HK-2 (cell line): ENCODE measurements at regions not wholly inside any gene's neighbourhood (a gene's known extent, or its start where the extent isn't known, plus 50 kb on each side); places are given as distances from the start of the nearest gene placed in this dataset.

Source experiments
- DNase-seq: peaks from one replicate; pipeline ENCODE4 v3.0.0-alpha.2; 2018; ENCODE audit not compliant: unreplicated experiment

DNA sequence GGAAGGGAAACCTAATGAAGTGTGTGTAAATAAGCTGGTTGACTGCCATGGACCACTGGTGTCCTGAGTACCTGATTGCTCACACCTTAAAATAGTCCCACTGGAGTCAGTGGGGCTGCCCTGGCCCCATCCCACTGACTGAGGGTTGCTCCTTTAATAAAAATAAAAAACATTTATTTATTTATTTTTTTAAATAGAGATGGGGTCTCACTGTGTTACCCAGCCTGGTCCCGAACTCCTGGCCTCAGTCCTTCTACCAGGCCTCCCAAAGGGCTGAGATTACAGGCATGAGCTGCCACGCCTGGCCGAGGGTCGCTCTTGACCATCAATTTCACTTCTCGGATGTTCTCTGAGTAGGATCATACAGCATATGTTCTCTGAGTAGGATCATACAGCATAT lies 394.2 kb upstream of the IRX2 start:
- DNase-seq: no peak

- DNase-seq: no peak
Measured at GRCh38 chr5:3143382-3143781, 391.9 kb upstream of the IRX2 start.

DNA sequence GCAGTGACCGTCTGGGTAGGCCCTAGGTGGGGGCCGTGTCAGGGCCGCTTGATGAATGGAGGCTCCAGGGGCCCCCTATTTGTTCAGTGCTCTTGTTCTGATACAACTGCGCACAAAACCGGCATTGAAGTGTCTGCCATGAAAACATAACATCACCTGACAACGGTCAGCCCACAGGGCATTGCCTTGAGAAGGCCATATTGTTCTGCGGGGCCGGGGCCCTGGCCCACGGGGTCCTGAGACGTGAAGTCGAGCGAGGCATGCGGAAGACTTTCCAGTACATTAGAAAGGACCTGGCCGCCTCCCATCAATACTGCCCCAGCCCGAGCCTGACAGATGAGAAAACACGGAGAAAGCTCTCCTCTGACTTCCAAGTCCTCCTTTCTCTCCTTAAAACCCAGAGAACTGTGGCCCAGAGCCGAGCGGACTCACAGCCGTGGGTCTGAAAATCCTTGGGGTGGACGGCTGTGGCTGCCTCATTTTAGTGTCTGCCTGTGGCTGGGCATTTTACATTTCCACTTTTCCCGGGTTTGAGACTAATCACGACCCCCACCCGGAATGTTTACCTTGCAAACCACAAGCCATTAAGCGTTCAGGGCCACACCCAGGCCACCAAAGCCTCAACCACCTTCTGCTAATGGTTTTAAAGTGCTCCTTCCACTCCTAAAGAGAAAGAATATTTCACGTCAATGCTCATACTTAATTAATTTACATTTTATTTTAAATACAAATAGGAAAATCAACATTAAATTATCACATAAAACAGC lies 391.0 kb upstream of the IRX2 start:
- DNase-seq: no peak

DNA sequence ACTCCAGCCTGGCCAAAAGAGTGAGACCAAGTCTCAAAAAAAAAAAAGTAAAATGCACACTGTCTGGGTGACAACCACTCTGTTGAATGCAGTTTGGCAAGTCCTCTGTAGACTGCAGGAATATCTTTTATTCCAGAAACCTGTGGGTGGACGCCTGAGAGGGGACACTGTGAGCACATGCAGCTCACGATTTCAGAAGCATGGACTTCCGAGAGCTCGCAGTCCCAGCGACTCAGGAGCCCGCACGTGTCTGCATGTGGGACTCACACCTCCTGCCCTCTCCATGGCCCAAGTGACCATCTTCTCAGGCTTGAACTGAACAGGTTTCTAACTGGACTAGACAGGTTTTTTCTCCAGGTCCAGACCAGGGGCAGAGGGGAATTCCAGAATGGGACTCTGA lies 388.6 kb upstream of the IRX2 start:
- DNase-seq: no peak

DNA sequence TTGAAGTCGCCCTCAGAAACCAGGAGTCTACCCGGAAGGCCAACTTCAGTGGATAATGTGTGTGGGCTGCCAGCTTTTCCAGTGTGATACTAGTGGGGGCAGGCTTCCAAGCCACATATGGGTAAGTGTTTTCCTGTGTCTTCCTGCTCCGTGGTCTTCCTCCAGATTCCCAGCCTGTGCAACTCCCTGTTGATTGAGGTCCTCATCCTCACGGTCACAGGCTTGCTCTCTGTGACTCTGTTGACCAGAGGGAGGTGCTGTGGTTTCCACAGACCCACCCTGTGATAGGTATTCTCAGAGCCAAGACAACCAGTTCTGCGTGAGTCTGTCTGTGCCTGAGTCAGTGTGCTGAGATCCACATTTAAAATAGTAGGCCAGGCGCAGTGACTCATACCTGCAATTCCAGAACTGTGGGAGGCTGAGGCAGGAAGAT lies 388.0 kb upstream of the IRX2 start:
- DNase-seq: no peak

DNA sequence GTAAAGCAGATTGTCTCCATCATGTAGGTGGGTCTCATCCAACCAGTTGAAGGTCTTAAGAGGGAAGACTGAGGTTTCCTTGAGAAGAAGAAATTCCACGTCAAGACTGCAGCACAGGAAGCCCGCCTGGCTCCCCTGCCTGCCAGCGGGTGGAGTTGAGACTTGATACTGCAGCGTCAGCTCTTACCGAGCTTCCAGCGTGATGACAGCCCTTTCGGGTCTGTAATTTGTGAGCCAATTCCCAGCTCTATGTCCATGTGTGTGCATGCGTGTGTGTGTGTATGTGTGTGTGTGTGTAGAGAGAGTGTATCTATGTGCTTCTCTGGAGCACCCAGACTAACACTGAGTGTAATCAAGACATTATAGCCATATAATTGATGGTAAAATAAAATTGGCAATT lies 379.7 kb upstream of the IRX2 start:
- DNase-seq: no peak

DNA sequence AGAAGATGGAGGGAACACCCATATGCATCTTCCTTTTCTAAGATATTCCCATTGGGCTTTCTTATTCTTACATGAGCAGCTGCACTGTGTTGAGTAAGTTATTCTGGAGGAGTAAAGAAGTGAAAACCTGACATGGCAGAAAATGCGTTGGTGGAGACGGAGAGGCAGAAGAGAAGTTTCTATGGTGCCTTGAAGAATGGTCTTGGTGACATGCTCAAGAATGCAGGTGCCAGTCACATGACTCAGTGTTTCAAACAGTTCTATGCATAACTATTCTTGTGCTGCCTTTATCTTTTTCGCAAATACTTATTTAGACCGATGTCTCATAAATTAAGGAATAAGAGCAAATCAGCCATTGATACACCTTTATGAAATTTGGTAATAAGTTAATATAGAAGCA lies 377.8 kb upstream of the IRX2 start:
- no peak for DNase-seq

- no peak for DNase-seq
Measured at GRCh38 chr5:3127423-3127911, 376.0 kb upstream of the IRX2 start.

DNA sequence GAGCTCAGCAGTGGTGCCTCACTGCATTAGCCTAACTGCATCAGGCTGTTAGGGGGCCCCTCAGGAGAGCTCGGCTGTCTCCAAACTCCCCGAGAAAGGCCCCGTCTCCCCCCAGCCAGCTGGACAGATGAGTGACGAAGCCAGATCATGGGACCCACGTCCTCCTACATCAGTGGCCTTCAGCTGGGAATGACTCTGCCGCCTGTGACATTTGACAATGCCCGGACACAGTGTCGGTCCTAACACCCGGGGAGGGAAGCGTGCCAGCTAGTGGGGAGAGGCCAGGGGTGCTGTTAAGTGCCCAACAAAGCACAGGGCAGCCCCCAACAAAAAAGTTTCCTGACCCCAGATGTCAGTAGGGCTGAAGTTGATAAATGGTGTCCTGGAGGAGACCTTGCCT lies 375.2 kb upstream of the IRX2 start:
- DNase-seq: no peak

DNA sequence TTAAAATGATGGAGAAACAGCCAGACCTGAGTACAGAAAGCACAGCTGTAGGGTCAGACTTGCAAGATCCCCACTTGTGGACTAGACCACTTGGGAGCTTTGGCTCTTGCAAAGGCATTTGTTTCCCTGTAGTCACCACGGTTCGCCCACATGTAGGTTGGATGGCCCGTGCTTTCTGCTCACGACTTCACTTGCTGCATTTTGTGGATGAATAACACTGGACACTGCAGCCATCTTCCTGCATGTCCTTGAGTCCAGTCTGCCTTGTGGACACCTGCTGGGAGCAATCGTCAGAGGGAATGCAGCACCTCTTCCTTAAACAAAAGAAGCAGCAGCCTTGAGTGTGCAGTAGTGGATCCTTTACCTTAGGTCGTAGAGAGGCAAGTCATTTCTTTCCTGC lies 372.9 kb upstream of the IRX2 start:
- no peak for DNase-seq

DNA sequence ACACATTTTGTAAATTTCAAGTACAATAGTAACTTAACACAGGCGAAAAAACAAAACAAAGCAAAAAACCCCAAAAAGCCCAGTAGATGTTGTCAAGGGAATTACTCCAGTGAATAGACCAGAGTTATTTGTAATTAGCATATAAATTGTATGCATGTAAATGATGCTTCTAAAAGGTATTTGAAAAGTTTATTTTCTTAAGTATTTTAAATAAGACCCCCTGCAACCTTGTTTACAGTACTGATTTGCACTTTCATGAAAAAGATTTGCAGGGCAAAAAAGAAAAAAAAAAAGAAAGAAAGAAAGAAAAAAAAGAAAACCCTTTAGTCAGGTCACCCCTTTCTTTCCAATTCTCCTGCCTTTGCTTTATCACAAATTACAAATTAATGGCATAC lies 372.3 kb upstream of the IRX2 start:
- DNase-seq: no peak

DNA sequence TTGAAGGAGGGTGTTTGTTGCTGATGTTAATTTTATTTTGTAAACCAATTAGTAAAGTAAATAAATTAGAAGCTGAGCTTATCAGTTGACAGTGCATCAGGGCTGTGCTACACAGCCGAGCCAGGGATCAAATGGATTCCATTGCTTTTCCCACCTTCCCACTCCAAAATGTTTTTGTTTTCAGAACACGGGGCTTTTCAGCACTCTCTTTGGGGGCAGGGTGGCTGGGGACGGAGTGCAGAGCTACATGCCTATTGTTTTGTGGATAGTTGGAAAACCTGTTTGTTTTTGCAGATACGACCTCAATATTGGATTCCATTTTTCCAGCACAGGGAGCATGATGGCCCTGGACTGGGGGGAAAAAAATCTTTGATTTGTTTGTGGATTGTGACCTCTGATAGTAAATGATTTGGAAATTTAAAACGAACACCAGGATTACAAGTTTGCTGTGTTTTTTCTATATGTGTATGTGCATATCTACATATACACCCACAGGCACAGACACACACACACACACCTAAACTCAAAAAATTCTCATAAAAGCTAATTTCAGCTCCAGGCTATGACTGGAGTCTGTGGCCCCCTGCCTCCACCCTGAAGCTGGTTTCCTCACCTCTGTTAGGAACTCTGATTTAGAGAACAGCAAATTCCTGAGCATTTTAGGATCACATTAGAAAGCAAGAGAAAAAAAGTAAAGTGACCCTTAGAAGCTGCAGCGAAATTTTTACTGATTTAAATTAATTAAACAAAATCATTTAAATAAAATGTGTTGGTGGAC lies 371.7 kb upstream of the IRX2 start:
- DNase-seq: no peak

GRCh38 chr5:3122216-3122615 lies 370.7 kb upstream of the IRX2 start:
- DNase-seq: no peak

DNA sequence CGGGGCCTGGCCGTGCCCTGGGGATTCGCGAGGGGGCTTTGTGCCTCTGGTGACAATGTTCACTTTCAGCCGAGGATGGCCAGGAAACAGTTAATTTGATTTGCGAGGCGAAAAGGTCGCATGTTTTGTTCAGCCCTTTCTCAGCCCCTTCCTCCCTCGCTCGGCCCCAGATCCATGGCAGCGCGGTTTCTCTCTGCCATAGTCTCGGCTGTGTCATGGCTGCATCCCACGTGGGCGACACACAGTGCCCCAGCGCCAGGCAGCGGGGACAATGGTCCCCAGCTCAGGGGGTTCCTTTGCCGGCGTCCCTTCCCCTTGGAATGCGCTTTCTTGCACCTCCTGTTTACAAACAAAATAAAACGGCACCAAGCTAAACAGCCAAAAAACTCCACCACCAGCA lies 370.3 kb upstream of the IRX2 start:
- no peak for DNase-seq

GRCh38 chr5:3120028-3120427 lies 368.6 kb upstream of the IRX2 start:
- DNase-seq: no peak

- no peak for DNase-seq
Measured at GRCh38 chr5:3119435-3119834, 368.0 kb upstream of the IRX2 start.

DNA sequence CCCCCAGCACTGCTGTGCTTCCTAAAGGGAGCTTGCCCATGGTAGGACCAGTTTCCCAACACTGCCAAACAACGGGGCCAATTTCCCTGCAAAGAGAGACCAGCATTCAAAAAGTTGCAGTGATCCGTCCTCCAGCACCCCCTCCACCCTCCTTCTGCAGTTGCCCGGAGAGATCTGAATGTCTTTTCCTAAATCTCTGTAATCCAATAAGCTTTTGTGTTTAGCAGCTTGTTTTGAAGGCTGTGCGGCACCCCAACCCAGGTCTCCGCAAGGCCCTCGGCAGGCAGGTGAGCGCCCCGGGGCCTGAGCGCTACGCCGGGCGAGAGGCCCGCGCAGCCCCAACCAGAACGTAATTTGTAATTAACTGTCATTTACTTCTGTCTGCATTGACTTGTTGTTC lies 366.9 kb upstream of the IRX2 start:
- DNase-seq: no peak

DNA sequence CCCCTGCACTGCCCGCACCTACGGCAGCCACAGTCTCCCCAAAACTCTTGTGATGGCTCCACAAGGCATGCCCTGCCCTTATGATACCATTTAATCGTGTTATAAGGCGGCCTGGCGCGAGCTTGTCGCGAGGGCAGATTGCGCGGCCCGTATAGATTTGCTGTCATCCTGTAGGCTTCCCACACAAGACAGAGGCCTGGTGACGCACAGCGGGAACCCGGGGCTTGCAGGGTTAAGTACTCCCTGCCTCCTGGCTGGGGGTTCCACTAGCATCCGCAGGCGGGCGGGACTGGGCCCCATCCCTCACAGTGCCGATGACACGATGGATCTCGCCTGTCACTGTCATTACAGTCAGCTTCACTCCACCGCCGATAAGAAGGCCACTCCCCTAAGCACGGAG lies 364.9 kb upstream of the IRX2 start:
- no peak for DNase-seq

- no peak for DNase-seq
Measured at GRCh38 chr5:3114467-3114866, 363.0 kb upstream of the IRX2 start.

GRCh38 chr5:3110371-3110770 lies 358.9 kb upstream of the IRX2 start:
- no peak for DNase-seq

GRCh38 chr5:3107156-3107611 lies 355.7 kb upstream of the IRX2 start:
- DNase-seq: no peak

DNA sequence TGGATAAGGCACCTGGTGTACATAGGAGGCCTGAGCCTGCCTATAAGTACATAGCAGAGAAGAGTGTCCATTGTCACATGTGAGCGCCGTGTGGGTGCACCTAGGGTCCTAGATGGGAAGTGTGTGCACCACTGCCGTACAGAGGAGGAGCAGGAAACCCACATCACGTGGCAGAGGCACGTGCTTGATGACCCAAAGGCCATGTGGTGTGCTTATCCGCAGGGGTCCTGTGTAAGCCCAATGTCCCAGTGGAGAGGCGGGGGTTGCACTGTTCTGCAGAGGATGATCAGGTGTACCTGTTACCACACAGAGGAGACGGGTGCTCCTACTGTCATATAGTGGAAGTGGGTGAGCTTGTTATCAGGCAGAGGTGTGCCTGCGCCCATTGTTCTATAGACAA lies 354.1 kb upstream of the IRX2 start:
- no peak for DNase-seq

GRCh38 chr5:3105172-3105571 lies 353.7 kb upstream of the IRX2 start:
- DNase-seq: no peak
